Smooth muscle cell (in vitro differentiated cells): ENCODE measurements at regions not wholly inside any gene's neighbourhood (a gene's known extent, or its start where the extent isn't known, plus 50 kb on each side); places are given as distances from the start of the nearest gene placed in this dataset.

Source experiments
- DNase-seq: peaks from one replicate; lab custom pipeline; 2025; ENCODE audit not compliant: unreplicated experiment; lab: John Stamatoyannopoulos, UW
- H2AFZ ChIP-seq: fragments of 200-600 bp; sonication (generic); 2 replicates; pipeline ENCODE4 v1.6.0; 2016; ENCODE audit warnings: antibody characterized with exemption, low read depth, mild to moderate bottlenecking
- H3F3A ChIP-seq: fragments of 200-600 bp; sonication (generic); 2 replicates; pipeline ENCODE4 v1.6.0; 2017; ENCODE audit warnings: antibody characterized with exemption, low read depth
- H3K27ac ChIP-seq: fragments of 200-600 bp; sonication (generic); 2 replicates; pipeline ENCODE4 v1.5.1; 2016; ENCODE audit warnings: low read depth, mild to moderate bottlenecking
- H3K27me3 ChIP-seq: fragments of 200-600 bp; sonication (generic); 2 replicates; pipeline ENCODE4 v1.6.1; 2016; ENCODE audit warnings: low read depth, mild to moderate bottlenecking
- H3K36me3 ChIP-seq: fragments of 200-600 bp; sonication (generic); 2 replicates; pipeline ENCODE4 v1.5.1; 2016; ENCODE audit warnings: low read depth
- H3K4me1 ChIP-seq: fragments of 200-600 bp; sonication (generic); 2 replicates; pipeline ENCODE4 v1.5.1; 2016; ENCODE audit warnings: low read depth
- H3K4me2 ChIP-seq: fragments of 200-600 bp; sonication (generic); 2 replicates; pipeline ENCODE4 v1.6.0; 2016; ENCODE audit warnings: mild to moderate bottlenecking
- H3K4me3 ChIP-seq: fragments of 200-600 bp; sonication (generic); 2 replicates; pipeline ENCODE4 v1.5.1; 2016; ENCODE audit warnings: mild to moderate bottlenecking
- H3K79me2 ChIP-seq: fragments of 200-600 bp; sonication (generic); 2 replicates; pipeline ENCODE4 v1.6.0; 2016; ENCODE audit warnings: low read depth, mild to moderate bottlenecking
- H3K9ac ChIP-seq: fragments of 200-600 bp; sonication (generic); 2 replicates; pipeline ENCODE4 v1.6.0; 2016; ENCODE audit warnings: low read depth
- H3K9me3 ChIP-seq: fragments of 200-600 bp; sonication (generic); replicated peaks from 2 replicates; pipeline ENCODE4 v1.5.1; 2016; ENCODE audit warnings: low read depth
- H4K20me1 ChIP-seq: fragments of 200-600 bp; sonication (generic); 2 replicates; pipeline ENCODE4 v1.6.0; 2016; ENCODE audit warnings: low read depth
- WGBS: methylation state at CpG from one replicate; pipeline ENCODE4 v1.1.7; 2016; ENCODE audit warnings: low lambda C conversion rate; 5-methylcytosine and 5-hydroxymethylcytosine counted together
- TF ChIP-seq, protein P1 (sequence below): fragments of 200-600 bp; sonication (generic); IDR thresholded peaks from 2 replicates; pipeline ENCODE4 v1.5.1; 2017; ENCODE audit warnings: borderline replicate concordance, mild to moderate bottlenecking, antibody characterized with exemption; ENCODE audit not compliant: insufficient read depth, poor library complexity, severe bottlenecking

DNA sequence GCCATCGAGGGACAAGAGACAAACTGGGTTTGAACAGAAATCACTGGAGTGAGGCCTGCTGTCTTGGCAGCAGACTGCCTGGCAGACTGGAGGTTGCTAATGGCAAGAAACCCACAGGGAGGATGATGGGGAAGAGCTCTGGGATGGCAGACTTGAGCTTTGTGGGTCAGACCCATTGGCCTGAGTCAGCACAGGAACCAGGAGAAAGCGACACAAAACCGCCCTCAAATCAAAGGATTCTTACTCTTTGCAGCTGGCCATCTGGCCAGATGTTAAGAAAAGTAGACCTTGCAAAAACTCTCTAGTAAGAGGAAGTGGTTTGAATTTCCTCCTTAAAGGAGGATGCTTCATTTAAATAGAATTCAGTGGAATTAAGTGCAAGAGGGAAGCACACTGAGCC is 195.2 kb upstream of the JUN start:
- no peak overlapping the region for H3K4me3 ChIP-seq
- no peaks in the 10 kb centered on the region for H3K4me1 ChIP-seq
- WGBS: 57% methylated on average over 3 of the region's 3 CpGs
- H3K4me2 ChIP-seq: no peak overlapping the region
- H3K27ac ChIP-seq: no peak overlapping the region
- no peaks in the 10 kb centered on the region for H4K20me1 ChIP-seq
- no peak for DNase-seq
- H3K79me2 ChIP-seq: no peaks in the 10 kb centered on the region
- no peaks in the 10 kb centered on the region for H3K27me3 ChIP-seq
- H3F3A ChIP-seq: peaks cover 4% of the 10 kb centered on the region
- H3K9me3 ChIP-seq: no peaks in the 10 kb centered on the region
- no peak overlapping the region for H2AFZ ChIP-seq
- TF ChIP-seq, protein P1, sequence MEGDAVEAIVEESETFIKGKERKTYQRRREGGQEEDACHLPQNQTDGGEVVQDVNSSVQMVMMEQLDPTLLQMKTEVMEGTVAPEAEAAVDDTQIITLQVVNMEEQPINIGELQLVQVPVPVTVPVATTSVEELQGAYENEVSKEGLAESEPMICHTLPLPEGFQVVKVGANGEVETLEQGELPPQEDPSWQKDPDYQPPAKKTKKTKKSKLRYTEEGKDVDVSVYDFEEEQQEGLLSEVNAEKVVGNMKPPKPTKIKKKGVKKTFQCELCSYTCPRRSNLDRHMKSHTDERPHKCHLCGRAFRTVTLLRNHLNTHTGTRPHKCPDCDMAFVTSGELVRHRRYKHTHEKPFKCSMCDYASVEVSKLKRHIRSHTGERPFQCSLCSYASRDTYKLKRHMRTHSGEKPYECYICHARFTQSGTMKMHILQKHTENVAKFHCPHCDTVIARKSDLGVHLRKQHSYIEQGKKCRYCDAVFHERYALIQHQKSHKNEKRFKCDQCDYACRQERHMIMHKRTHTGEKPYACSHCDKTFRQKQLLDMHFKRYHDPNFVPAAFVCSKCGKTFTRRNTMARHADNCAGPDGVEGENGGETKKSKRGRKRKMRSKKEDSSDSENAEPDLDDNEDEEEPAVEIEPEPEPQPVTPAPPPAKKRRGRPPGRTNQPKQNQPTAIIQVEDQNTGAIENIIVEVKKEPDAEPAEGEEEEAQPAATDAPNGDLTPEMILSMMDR: no peak
- no peak overlapping the region for H3K9ac ChIP-seq
- no peaks in the 10 kb centered on the region for H3K36me3 ChIP-seq

DNA sequence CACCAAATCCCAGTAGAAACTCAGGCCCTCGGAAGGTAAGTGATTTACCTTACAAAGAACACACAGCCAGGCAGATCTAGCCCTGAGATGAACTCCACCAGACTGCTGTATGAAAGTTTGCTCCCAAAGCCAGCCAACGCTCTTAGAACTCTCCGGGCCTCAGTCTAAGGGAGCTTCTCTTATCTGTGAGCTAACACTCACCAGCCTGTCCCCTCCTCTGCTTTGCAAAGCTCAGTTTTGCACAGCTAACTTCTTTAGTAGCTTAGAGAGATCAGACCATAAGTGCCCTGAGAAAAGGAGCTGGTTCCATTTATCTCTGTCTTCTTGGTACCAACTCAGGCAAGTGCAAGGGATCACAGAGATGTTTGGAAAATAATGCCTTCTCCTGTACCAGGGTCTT is 195.8 kb upstream of the JUN start:
- peaks cover 4% of the 10 kb centered on the region for H3F3A ChIP-seq
- H3K27me3 ChIP-seq: no peaks in the 10 kb centered on the region
- no peak for DNase-seq
- H3K36me3 ChIP-seq: no peaks in the 10 kb centered on the region
- no peaks in the 10 kb centered on the region for H3K4me1 ChIP-seq
- no peak overlapping the region for H3K4me3 ChIP-seq
- no peaks in the 10 kb centered on the region for H4K20me1 ChIP-seq
- no peak overlapping the region for H3K27ac ChIP-seq
- H3K9me3 ChIP-seq: no peaks in the 10 kb centered on the region
- H3K4me2 ChIP-seq: no peak overlapping the region
- no peak overlapping the region for H3K9ac ChIP-seq
- H3K79me2 ChIP-seq: no peaks in the 10 kb centered on the region
- TF ChIP-seq, protein P1: no peak
- H2AFZ ChIP-seq: no peak overlapping the region
- WGBS: 73% methylated on average over 3 of the region's 3 CpGs

DNA sequence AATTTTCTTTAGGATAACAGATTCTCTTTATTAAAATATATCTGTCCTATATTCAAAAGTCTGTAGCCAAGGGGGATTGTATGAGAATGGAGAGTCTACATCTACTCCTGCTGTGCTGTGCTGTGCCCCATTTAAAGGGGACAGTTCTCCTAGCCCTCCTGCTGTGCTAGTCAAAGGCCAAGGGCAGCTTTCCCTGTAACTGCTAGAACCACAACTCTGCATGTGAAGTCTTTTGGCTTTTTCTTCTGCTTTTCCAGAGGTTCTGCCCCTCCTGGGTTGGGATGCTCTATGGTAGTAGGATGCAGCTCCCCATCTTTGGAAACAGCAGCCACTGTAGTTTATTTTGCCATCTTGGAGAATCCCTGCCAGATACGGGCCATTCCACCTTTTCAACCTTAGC is 197.5 kb upstream of the JUN start:
- Histone ChIP-seq H3F3A (peaks cover 4% of the 10 kb centered on the region), H2AFZ (no peak overlapping the region), H3K9me3 (no peaks in the 10 kb centered on the region), H3K9ac (no peak overlapping the region), H3K4me2 (no peak overlapping the region), H3K27ac (no peak overlapping the region), H3K79me2 (no peaks in the 10 kb centered on the region), H3K36me3 (no peaks in the 10 kb centered on the region), H3K27me3 (no peaks in the 10 kb centered on the region), H3K4me3 (no peak overlapping the region), H3K4me1 (no peaks in the 10 kb centered on the region), H4K20me1 (no peaks in the 10 kb centered on the region)
- WGBS: 96% methylated on average over 1 of the region's 1 CpG
- DNase-seq: no peak
- TF ChIP-seq, protein P1: no peak

DNA sequence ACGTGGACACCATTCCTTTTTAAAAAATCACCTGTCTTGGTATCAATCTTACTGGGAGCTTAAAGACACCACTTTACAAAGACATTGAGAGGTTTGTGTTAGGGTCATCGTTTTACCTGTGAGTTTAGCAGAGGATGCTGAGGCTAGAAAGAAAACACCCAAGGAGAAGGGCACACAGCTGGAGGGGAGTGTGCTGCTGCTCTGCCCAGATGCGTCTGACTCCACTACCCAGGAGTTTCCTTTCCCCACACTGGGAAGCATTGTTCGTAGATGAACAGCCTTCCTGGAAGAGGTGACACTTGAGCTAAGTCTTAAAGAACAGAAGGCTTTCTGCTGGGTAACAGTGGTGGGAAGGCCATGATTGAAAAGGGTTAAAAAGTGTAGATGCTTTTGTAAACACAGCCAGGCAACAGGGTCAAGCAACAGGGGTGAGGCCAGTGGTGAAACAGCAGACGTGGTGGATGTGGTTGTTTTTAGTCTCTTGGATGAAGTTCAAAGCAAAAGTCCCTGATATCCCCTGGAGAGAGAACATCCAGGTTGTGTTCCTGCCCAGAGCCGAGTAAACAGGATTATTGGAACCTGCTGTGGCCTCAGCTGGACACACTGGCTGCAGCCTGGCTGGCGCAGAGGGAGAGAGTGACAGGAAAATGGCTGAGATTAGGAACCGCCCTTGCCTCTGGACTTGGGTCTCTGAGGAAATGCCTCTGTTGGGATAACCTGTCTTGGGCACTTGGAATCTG is 198.6 kb upstream of the JUN start:
- WGBS: 74% methylated on average over 8 of the region's 8 CpGs
- Histone ChIP-seq H3K9me3 (no peaks in the 10 kb centered on the region), H3K4me2 (no peak overlapping the region), H3K9ac (no peak overlapping the region), H3K27me3 (no peaks in the 10 kb centered on the region), H3F3A (peaks cover 4% of the 10 kb centered on the region), H2AFZ (no peak overlapping the region), H3K4me3 (no peak overlapping the region), H3K79me2 (no peaks in the 10 kb centered on the region), H3K27ac (no peak overlapping the region), H4K20me1 (no peaks in the 10 kb centered on the region), H3K4me1 (no peaks in the 10 kb centered on the region), H3K36me3 (no peaks in the 10 kb centered on the region)
- TF ChIP-seq, protein P1: no peak
- no peak for DNase-seq
